HEK293 (cell line): ENCODE measurements at regions not wholly inside any gene's neighbourhood (a gene's known extent, or its start where the extent isn't known, plus 50 kb on each side); places are given as distances from the start of the nearest gene placed in this dataset.

Source experiments
- CTCF ChIA-PET: fragments of 350-600 bp; formaldehyde crosslinking; extraction: SDS; loops from one replicate; lab custom pipeline; 2021; ENCODE audit warnings: antibody characterized with exemption; lab: Yijun Ruan, JAX
- POLR2A ChIA-PET: fragments of 300-600 bp; formaldehyde crosslinking; extraction: SDS; loops from one replicate; lab custom pipeline; 2020; ENCODE audit warnings: antibody characterized with exemption, inconsistent platforms; lab: Yijun Ruan, JAX
- H3K27ac ChIP-seq: fragments of 200-500 bp; sonication (Bioruptor generic); 2 replicates; pipeline ENCODE4 v1.5.1; 2014; ENCODE audit warnings: low read depth, low read length, control low read depth, inconsistent platforms; ENCODE audit errors: extremely low read depth
- H3K36me3 ChIP-seq, 2 experiments: fragments of 200-500 bp in 1 of 2; sonication (Bioruptor generic) in 1 of 2; 1 replicate in 1 of 2; 2 replicates in 1 of 2; pipeline ENCODE4 v1.5.1; 2014 to 2017; ENCODE audit warnings: inconsistent platforms in 2 of 2, low read length in 2 of 2; ENCODE audit not compliant: control insufficient read depth in 2 of 2, insufficient read depth in 1 of 2
- H3K4me1 ChIP-seq: fragments of 200-500 bp; sonication (Bioruptor generic); 2 replicates; pipeline ENCODE4 v1.5.1; 2014; ENCODE audit warnings: mild to moderate bottlenecking, low read length, inconsistent platforms; ENCODE audit not compliant: control insufficient read depth, insufficient read depth
- H3K4me3 ChIP-seq: 2 replicates; pipeline ENCODE4 v1.5.1; 2011; ENCODE audit warnings: low read depth, mild to moderate bottlenecking, control low read depth, low read length, moderate library complexity
- H3K9me3 ChIP-seq: fragments of 200-500 bp; sonication (Bioruptor generic); 2 replicates; pipeline ENCODE4 v1.5.1; 2014; ENCODE audit warnings: low read depth, low read length, inconsistent platforms; ENCODE audit not compliant: control insufficient read depth, insufficient read depth
- HOXC10 ChIP-seq: sonication (generic); formaldehyde crosslinking; IDR thresholded peaks from 2 replicates; pipeline ENCODE4 v1.8.1; 2023; ENCODE audit warnings: mild to moderate bottlenecking, missing genetic modification reagents
- KLF8 ChIP-seq: fragments of 450-650 bp; formaldehyde crosslinking; IDR thresholded peaks from 2 replicates; pipeline ENCODE4 v1.5.1; 2016; ENCODE audit warnings: missing biosample characterization, missing genetic modification characterization
- PATZ1 ChIP-seq: fragments of 450-650 bp; formaldehyde crosslinking; IDR thresholded peaks from 2 replicates; pipeline ENCODE4 v1.5.1; 2016; ENCODE audit warnings: missing biosample characterization, missing genetic modification characterization
- RBAK ChIP-seq: fragments of 450-650 bp; formaldehyde crosslinking; IDR thresholded peaks from 2 replicates; pipeline ENCODE4 v1.5.1; 2016; ENCODE audit warnings: missing biosample characterization, missing genetic modification characterization
- YY2 ChIP-seq: fragments of 450-650 bp; formaldehyde crosslinking; IDR thresholded peaks from 2 replicates; pipeline ENCODE4 v1.5.1; 2016; ENCODE audit warnings: missing biosample characterization, missing genetic modification characterization
- ZBTB49 ChIP-seq: fragments of 450-650 bp; formaldehyde crosslinking; IDR thresholded peaks from 2 replicates; pipeline ENCODE4 v1.5.1; 2016; ENCODE audit warnings: missing biosample characterization, missing genetic modification characterization, low read depth
- ZBTB6 ChIP-seq: fragments of 450-650 bp; formaldehyde crosslinking; IDR thresholded peaks from 2 replicates; pipeline ENCODE4 v1.5.1; 2017; ENCODE audit warnings: missing biosample characterization, missing genetic modification characterization
- ZIC2 ChIP-seq: fragments of 450-650 bp; formaldehyde crosslinking; IDR thresholded peaks from 2 replicates; pipeline ENCODE4 v1.5.1; 2016; ENCODE audit warnings: missing biosample characterization, missing genetic modification characterization
- ZNF121 ChIP-seq: fragments of 450-650 bp; formaldehyde crosslinking; IDR thresholded peaks from 2 replicates; pipeline ENCODE4 v1.5.1; 2016; ENCODE audit warnings: missing biosample characterization, missing genetic modification characterization
- ZNF133 ChIP-seq: fragments of 450-650 bp; formaldehyde crosslinking; IDR thresholded peaks from 2 replicates; pipeline ENCODE4 v1.5.1; 2016; ENCODE audit warnings: missing biosample characterization, missing genetic modification characterization
- ZNF140 ChIP-seq: fragments of 450-650 bp; formaldehyde crosslinking; IDR thresholded peaks from 2 replicates; pipeline ENCODE4 v1.5.1; 2016; ENCODE audit warnings: missing biosample characterization, missing genetic modification characterization
- ZNF148 ChIP-seq: fragments of 450-650 bp; formaldehyde crosslinking; IDR thresholded peaks from 2 replicates; pipeline ENCODE4 v1.5.0; 2017; ENCODE audit warnings: missing biosample characterization, missing genetic modification characterization, borderline replicate concordance
- ZNF184 ChIP-seq: fragments of 450-650 bp; IDR thresholded peaks from 2 replicates; pipeline ENCODE4 v1.5.1; 2018; ENCODE audit warnings: missing biosample characterization, mild to moderate bottlenecking, missing genetic modification characterization
- ZNF274 ChIP-seq, 2 experiments: fragments of 200-500 bp in 1 of 2; fragments of 450-650 bp in 1 of 2; sonication (Bioruptor generic) in 1 of 2; formaldehyde crosslinking in 1 of 2; IDR thresholded peaks; 2 replicates each; pipeline versions ENCODE4 v1.5.1 to v1.6.1; 2014 to 2016; ENCODE audit warnings: borderline replicate concordance in 1 of 2, inconsistent platforms in 1 of 2, low read length in 1 of 2, missing biosample characterization in 1 of 2, missing genetic modification characterization in 1 of 2
- ZNF350 ChIP-seq: fragments of 450-650 bp; formaldehyde crosslinking; IDR thresholded peaks from 2 replicates; pipeline ENCODE4 v1.5.0; 2017; ENCODE audit warnings: missing biosample characterization, mild to moderate bottlenecking, missing genetic modification characterization
- ZNF391 ChIP-seq: fragments of 450-650 bp; formaldehyde crosslinking; IDR thresholded peaks from 2 replicates; pipeline ENCODE4 v1.5.1; 2016; ENCODE audit warnings: low read depth, missing biosample characterization, missing genetic modification characterization, borderline replicate concordance
- ZNF416 ChIP-seq: fragments of 450-650 bp; formaldehyde crosslinking; IDR thresholded peaks from 2 replicates; pipeline ENCODE4 v1.5.1; 2016; ENCODE audit warnings: missing biosample characterization, missing genetic modification characterization
- ZNF501 ChIP-seq: fragments of 450-650 bp; formaldehyde crosslinking; IDR thresholded peaks from 2 replicates; pipeline ENCODE4 v1.5.1; 2016; ENCODE audit warnings: missing biosample characterization, missing genetic modification characterization
- ZNF529 ChIP-seq: fragments of 450-650 bp; formaldehyde crosslinking; IDR thresholded peaks from 2 replicates; pipeline ENCODE4 v1.5.1; 2017; ENCODE audit warnings: missing genetic modification characterization, missing biosample characterization; ENCODE audit not compliant: insufficient replicate concordance
- ZNF580 ChIP-seq: fragments of 450-650 bp; formaldehyde crosslinking; IDR thresholded peaks from 2 replicates; pipeline ENCODE4 v1.5.1; 2016; ENCODE audit warnings: missing biosample characterization, missing genetic modification characterization
- ZNF600 ChIP-seq: fragments of 450-650 bp; formaldehyde crosslinking; IDR thresholded peaks from 2 replicates; pipeline ENCODE4 v1.5.1; 2016; ENCODE audit warnings: missing biosample characterization, missing genetic modification characterization
- ZNF626 ChIP-seq: fragments of 450-650 bp; sonication (Bioruptor Pico); formaldehyde crosslinking; IDR thresholded peaks from 2 replicates; pipeline ENCODE4 v1.5.1; 2018; ENCODE audit warnings: missing biosample characterization, missing genetic modification characterization, inconsistent platforms
- ZNF785 ChIP-seq: fragments of 450-650 bp; formaldehyde crosslinking; IDR thresholded peaks from 2 replicates; pipeline ENCODE4 v1.5.1; 2016; ENCODE audit warnings: missing biosample characterization, missing genetic modification characterization
- ZSCAN23 ChIP-seq: fragments of 450-650 bp; formaldehyde crosslinking; IDR thresholded peaks from 2 replicates; pipeline ENCODE4 v1.5.1; 2016; ENCODE audit warnings: missing biosample characterization, missing genetic modification characterization

GRCh38 chr18:78818961-78819360 is 160.7 kb upstream of the SALL3 start (continued):
- no peak for TF ChIP-seq ZNF148 (tag by site-specific recombination)
- no peak for TF ChIP-seq KLF8 (tag by site-specific recombination)
- no peak for TF ChIP-seq ZNF184
- no peak for TF ChIP-seq RBAK (tag by site-specific recombination)
- TF ChIP-seq ZNF391: no peak
- no peak for TF ChIP-seq ZNF416
- TF ChIP-seq, all 188 proteins: peak for 0

- no peaks in the 10 kb centered on the region for H3K36me3 ChIP-seq
- TF ChIP-seq ZBTB49 (tag by site-specific recombination): no peak
- no peak for TF ChIP-seq ZNF350 (tag by site-specific recombination)
- no peak for TF ChIP-seq ZNF140 (tag by site-specific recombination)
- TF ChIP-seq ZIC2: no peak
- no peak for TF ChIP-seq ZNF133 (tag by site-specific recombination)
- H3K27ac ChIP-seq: no peak overlapping the region
- H3K4me3 ChIP-seq: no peak overlapping the region
- ChIA-PET POLR2A (no interaction called here), CTCF (interaction anchor here (0.6 to 1.2 kb wide), 2 partner anchors 55 to 1837 kb away, joined by 3 to 6 read pairs; no protein-coding TSS in a partner anchor)
- no peaks in the 10 kb centered on the region for H3K9me3 ChIP-seq
- no peaks in the 10 kb centered on the region for H3K4me1 ChIP-seq
These were observed 159.3 kb upstream of the SALL3 start for GRCh38 chr18:78820161-78820834.

- H3K4me3 ChIP-seq: no peak overlapping the region
- CTCF ChIA-PET: no interaction called here
- H3K36me3 ChIP-seq: no peaks in the 10 kb centered on the region
- no peaks in the 10 kb centered on the region for H3K9me3 ChIP-seq
- H3K4me1 ChIP-seq: no peaks in the 10 kb centered on the region
- H3K27ac ChIP-seq: no peak overlapping the region
- POLR2A ChIA-PET: no interaction called here
- TF ChIP-seq ZNF626 (tag by site-specific recombination) (no peak), ZNF121 (no peak), ZNF350 (tag by site-specific recombination) (no peak), PATZ1 (tag by site-specific recombination) (no peak), ZSCAN23 (tag by site-specific recombination) (no peak), YY2 (tag by site-specific recombination) (no peak), RBAK (tag by site-specific recombination) (no peak), ZNF529 (tag by site-specific recombination) (no peak), ZNF501 (tag by site-specific recombination) (no peak), ZNF580 (no peak), ZNF785 (tag by site-specific recombination) (no peak), ZBTB6 (tag by site-specific recombination) (no peak), ZNF274 (IDR thresholded peaks at IDR 0.05; ENCODE audit: low read length) (no peak), ZNF274 (tag by site-specific recombination; IDR thresholded peaks at IDR 0.05; ENCODE audit: borderline replicate concordance) (no peak), ZNF600 (no peak), HOXC10 (CRISPR knock-in tag) (no peak)
These were observed 158.2 kb upstream of the SALL3 start for GRCh38 chr18:78821396-78821795.
